CD4-positive, alpha-beta T cell treated with Interleukin-4 for 4 hours (primary cell): ENCODE measurements at regions not wholly inside any gene's neighbourhood (a gene's known extent, or its start where the extent isn't known, plus 50 kb on each side); places are given as distances from the start of the nearest gene placed in this dataset.

ENCODE experiments used
- DNase-seq: peaks from one replicate; pipeline ENCODE4 v3.0.0-alpha.2; 2020

GRCh38 chr4:138919094-138919936, 96.3 kb upstream of the NOCT start:
- peak; percentile 25 for DNase-seq

- DNase-seq = no peak
Observed at GRCh38 chr4:138918169-138918869, 97.3 kb upstream of the NOCT start.

GRCh38 chr4:138916763-138917162, 98.8 kb upstream of the NOCT start:
- DNase-seq = no peak

GRCh38 chr4:138915756-138916155, 99.8 kb upstream of the NOCT start:
- no peak for DNase-seq

- DNase-seq = no peak
Observed at GRCh38 chr4:138912704-138913340, 102.8 kb upstream of the NOCT start.

- DNase-seq = no peak
Observed at GRCh38 chr4:138911909-138912703, 103.5 kb upstream of the NOCT start.

- no peak for DNase-seq
Observed at GRCh38 chr4:138910914-138911336, 104.7 kb upstream of the NOCT start.

- DNase-seq = no peak
Observed at GRCh38 chr4:138910195-138910913, 105.2 kb upstream of the NOCT start.

- no peak for DNase-seq
Observed at GRCh38 chr4:138909587-138909986, 106.0 kb upstream of the NOCT start.

- no peak for DNase-seq
Observed at GRCh38 chr4:138908134-138908533, 107.4 kb upstream of the NOCT start.

- no peak for DNase-seq
Observed at GRCh38 chr4:138907174-138907573, 108.4 kb upstream of the NOCT start.

GRCh38 chr4:138904793-138905192, 110.8 kb upstream of the NOCT start:
- DNase-seq = no peak

- DNase-seq = no peak
Observed at GRCh38 chr4:138903185-138903584, 112.4 kb upstream of the NOCT start.

- no peak for DNase-seq
Observed at GRCh38 chr4:138902705-138903104, 112.9 kb upstream of the NOCT start.

- no peak for DNase-seq
Observed at GRCh38 chr4:138901177-138901576, 114.4 kb upstream of the NOCT start.

GRCh38 chr4:138899999-138900398, 115.6 kb upstream of the NOCT start:
- no peak for DNase-seq

- no peak for DNase-seq
Observed at GRCh38 chr4:138898282-138898681, 117.3 kb upstream of the NOCT start.

- DNase-seq = no peak
Observed at GRCh38 chr4:138897811-138898226, 117.8 kb upstream of the NOCT start.

- no peak for DNase-seq
Observed at GRCh38 chr4:138894709-138895108, 120.9 kb upstream of the NOCT start.

- DNase-seq = no peak
Observed at GRCh38 chr4:138894011-138894410, 121.6 kb upstream of the NOCT start.

- no peak for DNase-seq
Observed at GRCh38 chr4:138892483-138893407, 122.8 kb upstream of the NOCT start.
